ENCODE measurements at regions not wholly inside any gene's neighbourhood (a gene's known extent, or its start where the extent isn't known, plus 50 kb on each side); places are given as distances from the start of the nearest gene placed in this dataset.

DNA sequence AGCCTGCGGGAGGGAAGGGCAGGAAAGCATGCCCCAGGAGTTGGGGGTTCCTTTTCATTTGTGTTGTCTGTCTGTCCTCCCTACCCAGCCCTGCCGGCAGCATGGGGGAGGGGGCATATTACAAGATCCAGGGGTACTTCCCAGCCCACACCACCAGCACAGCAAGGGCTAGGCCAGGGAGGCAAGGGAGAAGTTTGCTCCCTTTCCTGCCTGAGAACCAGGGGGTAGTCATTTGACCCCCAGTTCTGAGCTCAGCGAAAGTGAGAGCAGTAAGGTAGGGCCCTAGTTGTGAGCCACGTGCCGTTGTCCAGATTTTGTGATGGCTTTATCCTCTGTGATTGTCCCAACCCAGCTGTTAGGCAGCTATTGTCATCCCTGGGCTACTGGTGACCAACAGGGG, 364.7 kb downstream of the BCL11B start:
- TF ChIP-seq, protein P1, sequence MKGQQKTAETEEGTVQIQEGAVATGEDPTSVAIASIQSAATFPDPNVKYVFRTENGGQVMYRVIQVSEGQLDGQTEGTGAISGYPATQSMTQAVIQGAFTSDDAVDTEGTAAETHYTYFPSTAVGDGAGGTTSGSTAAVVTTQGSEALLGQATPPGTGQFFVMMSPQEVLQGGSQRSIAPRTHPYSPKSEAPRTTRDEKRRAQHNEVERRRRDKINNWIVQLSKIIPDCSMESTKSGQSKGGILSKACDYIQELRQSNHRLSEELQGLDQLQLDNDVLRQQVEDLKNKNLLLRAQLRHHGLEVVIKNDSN (IDR thresholded peaks at IDR 0.05) = no peak
- TF ChIP-seq CREB1 (IDR thresholded peaks at IDR 0.05; ENCODE audit: low read depth) (no peak), ZBTB7A (IDR thresholded peaks at IDR 0.05; ENCODE audit: low read depth) (no peak), YY1 (IDR thresholded peaks at IDR 0.05; ENCODE audit: low read depth) (no peak), FOXM1 (IDR thresholded peaks at IDR 0.05; ENCODE audit: borderline replicate concordance, low read depth) (no peak), EGR1 (IDR thresholded peaks at IDR 0.05) (no peak), TCF12 (IDR thresholded peaks at IDR 0.05; ENCODE audit: low read depth) (no peak), CEBPB (IDR thresholded peaks at IDR 0.05) (no peak), NFIC (IDR thresholded peaks at IDR 0.05) (no peak), RAD21 (IDR thresholded peaks at IDR 0.05; ENCODE audit: low read depth) (no peak)
- TF ChIP-seq, protein P2, sequence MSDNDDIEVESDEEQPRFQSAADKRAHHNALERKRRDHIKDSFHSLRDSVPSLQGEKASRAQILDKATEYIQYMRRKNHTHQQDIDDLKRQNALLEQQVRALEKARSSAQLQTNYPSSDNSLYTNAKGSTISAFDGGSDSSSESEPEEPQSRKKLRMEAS (IDR thresholded peaks at IDR 0.05) = no peak
- TF ChIP-seq, protein P3, sequence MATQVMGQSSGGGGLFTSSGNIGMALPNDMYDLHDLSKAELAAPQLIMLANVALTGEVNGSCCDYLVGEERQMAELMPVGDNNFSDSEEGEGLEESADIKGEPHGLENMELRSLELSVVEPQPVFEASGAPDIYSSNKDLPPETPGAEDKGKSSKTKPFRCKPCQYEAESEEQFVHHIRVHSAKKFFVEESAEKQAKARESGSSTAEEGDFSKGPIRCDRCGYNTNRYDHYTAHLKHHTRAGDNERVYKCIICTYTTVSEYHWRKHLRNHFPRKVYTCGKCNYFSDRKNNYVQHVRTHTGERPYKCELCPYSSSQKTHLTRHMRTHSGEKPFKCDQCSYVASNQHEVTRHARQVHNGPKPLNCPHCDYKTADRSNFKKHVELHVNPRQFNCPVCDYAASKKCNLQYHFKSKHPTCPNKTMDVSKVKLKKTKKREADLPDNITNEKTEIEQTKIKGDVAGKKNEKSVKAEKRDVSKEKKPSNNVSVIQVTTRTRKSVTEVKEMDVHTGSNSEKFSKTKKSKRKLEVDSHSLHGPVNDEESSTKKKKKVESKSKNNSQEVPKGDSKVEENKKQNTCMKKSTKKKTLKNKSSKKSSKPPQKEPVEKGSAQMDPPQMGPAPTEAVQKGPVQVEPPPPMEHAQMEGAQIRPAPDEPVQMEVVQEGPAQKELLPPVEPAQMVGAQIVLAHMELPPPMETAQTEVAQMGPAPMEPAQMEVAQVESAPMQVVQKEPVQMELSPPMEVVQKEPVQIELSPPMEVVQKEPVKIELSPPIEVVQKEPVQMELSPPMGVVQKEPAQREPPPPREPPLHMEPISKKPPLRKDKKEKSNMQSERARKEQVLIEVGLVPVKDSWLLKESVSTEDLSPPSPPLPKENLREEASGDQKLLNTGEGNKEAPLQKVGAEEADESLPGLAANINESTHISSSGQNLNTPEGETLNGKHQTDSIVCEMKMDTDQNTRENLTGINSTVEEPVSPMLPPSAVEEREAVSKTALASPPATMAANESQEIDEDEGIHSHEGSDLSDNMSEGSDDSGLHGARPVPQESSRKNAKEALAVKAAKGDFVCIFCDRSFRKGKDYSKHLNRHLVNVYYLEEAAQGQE (IDR thresholded peaks at IDR 0.05; ENCODE audit: low read depth) = no peak

DNA sequence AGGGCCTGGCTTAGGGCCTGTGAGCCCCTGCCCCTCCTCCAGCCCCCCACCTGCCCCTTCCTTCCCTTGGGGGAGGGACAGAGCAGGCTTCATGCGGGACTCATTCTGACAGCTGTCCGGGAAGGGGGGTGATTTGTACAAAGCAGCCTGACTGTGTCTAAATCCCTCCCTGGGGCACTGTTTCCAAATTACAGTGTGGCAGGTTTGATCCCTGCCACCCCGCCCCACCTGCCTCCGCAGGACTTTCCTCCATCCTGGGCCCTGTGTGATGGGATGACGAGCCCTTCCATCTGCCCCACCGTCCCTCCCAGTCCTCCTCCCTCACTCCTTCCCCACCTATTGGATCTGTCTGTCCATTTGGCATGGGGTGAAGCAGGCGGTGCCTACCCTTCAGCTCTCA, 363.9 kb downstream of the BCL11B start:
- no peak for TF ChIP-seq YY1 (IDR thresholded peaks at IDR 0.05; ENCODE audit: low read depth)

DNA sequence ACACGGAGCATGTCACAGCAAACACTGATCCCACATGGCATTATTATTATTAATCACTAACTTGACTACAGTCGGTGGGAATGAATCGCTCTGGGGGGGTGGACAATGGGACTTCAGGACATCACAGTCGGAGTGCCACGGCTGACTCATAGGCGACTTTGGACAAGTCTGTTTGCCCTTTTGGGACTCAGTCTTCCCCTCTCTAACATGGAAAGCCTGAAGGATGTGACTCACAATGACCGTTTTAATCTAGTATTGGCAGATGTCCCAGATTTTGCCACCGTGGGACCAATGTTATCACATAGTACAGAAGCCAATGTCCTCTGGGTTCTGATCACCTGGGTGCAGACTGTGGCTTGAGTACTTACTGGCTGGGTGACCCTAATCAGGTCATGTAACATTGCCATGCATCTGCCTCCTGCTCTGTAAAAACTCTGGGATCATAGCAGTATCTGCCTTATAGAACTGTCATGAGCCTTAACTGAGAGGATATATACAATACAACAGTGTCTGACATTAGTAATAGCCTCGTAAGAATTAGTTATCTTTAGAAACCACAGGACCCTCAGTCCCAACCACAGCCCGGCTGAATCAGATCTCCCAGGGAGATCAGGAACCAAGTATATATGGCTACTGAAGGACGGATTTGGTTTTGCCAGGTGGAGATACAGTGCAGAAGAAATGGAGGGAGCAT, 362.6 kb downstream of the BCL11B start:
- no peak for TF ChIP-seq EGR1 (IDR thresholded peaks at IDR 0.05)
- no peak for TF ChIP-seq CEBPB (IDR thresholded peaks at IDR 0.05)
- TF ChIP-seq, protein P1 (IDR thresholded peaks at IDR 0.05) = no peak
- TF ChIP-seq EP300 (IDR thresholded peaks at IDR 0.05; ENCODE audit: borderline replicate concordance) = no peak
- TF ChIP-seq ZBTB7A (IDR thresholded peaks at IDR 0.05; ENCODE audit: low read depth) = no peak
- TF ChIP-seq TAF1 (IDR thresholded peaks at IDR 0.05; ENCODE audit: low read depth) = no peak
- TF ChIP-seq, protein P2 (IDR thresholded peaks at IDR 0.05) = no peak

DNA sequence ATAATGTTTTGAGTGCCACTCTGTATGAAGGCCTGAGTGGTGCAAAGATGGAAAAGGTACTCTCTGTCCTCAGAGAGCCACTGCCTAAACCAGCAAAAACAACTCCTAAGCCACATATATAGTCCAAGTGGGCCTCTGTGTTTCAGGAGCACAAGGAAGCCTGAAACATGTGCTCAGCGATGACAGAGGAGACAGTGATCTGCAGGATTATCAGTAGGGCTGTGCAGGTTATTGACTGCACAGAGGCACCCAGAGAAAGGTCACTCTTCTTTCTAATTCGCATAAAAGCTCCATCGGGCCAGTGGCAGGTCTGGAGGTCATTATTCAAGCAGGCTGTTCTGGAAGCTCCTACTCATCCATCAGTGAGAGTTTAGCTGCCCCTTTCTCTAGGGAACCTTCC, 361.9 kb downstream of the BCL11B start:
- TF ChIP-seq ZBTB7A (IDR thresholded peaks at IDR 0.05; ENCODE audit: low read depth) (no peak), RAD21 (IDR thresholded peaks at IDR 0.05; ENCODE audit: low read depth) (no peak), TAF1 (IDR thresholded peaks at IDR 0.05; ENCODE audit: low read depth) (no peak), CEBPB (IDR thresholded peaks at IDR 0.05) (no peak), TEAD4 (IDR thresholded peaks at IDR 0.05) (no peak), YY1 (IDR thresholded peaks at IDR 0.05; ENCODE audit: low read depth) (no peak), NFIC (IDR thresholded peaks at IDR 0.05) (no peak), EP300 (IDR thresholded peaks at IDR 0.05; ENCODE audit: borderline replicate concordance) (no peak), TCF12 (IDR thresholded peaks at IDR 0.05; ENCODE audit: low read depth) (no peak), FOXM1 (IDR thresholded peaks at IDR 0.05; ENCODE audit: borderline replicate concordance, low read depth) (no peak), CREB1 (IDR thresholded peaks at IDR 0.05; ENCODE audit: low read depth) (no peak), EGR1 (IDR thresholded peaks at IDR 0.05) (no peak)
- TF ChIP-seq, protein P3 (IDR thresholded peaks at IDR 0.05; ENCODE audit: low read depth) = no peak
- TF ChIP-seq, protein P2 (IDR thresholded peaks at IDR 0.05) = no peak
- TF ChIP-seq, protein P1 (IDR thresholded peaks at IDR 0.05) = no peak

DNA sequence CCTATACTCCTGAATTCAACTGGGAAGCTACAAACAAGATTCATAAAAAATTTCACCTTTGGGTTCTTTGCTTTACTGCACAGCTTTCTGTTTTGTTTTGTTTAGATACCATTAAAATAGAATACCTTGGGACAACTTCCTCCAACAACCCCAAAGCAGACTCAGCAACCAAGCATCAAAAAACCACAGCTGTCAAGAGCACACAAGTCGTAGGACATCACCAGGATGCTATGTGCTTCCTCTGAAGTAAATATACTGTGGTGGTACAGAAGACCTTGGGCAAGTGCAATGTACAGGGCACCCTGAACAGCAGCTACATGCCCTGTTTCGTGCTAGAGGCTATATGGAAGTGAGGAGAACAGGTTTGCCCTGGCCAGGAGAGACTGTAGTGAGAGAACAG, 359.3 kb downstream of the BCL11B start:
- TF ChIP-seq, protein P2 (IDR thresholded peaks at IDR 0.05) = no peak
- TF ChIP-seq TCF12 (IDR thresholded peaks at IDR 0.05; ENCODE audit: low read depth) (no peak), CEBPB (IDR thresholded peaks at IDR 0.05) (no peak), RAD21 (IDR thresholded peaks at IDR 0.05; ENCODE audit: low read depth) (no peak), ZBTB7A (IDR thresholded peaks at IDR 0.05; ENCODE audit: low read depth) (no peak), EP300 (IDR thresholded peaks at IDR 0.05; ENCODE audit: borderline replicate concordance) (no peak), CREB1 (IDR thresholded peaks at IDR 0.05; ENCODE audit: low read depth) (no peak), TAF1 (IDR thresholded peaks at IDR 0.05; ENCODE audit: low read depth) (no peak), TEAD4 (IDR thresholded peaks at IDR 0.05) (no peak), YY1 (IDR thresholded peaks at IDR 0.05; ENCODE audit: low read depth) (no peak), NFIC (IDR thresholded peaks at IDR 0.05) (no peak), FOXM1 (IDR thresholded peaks at IDR 0.05; ENCODE audit: borderline replicate concordance, low read depth) (no peak), EGR1 (IDR thresholded peaks at IDR 0.05) (no peak)
- TF ChIP-seq, protein P1 (IDR thresholded peaks at IDR 0.05) = no peak
- TF ChIP-seq, protein P3 (IDR thresholded peaks at IDR 0.05; ENCODE audit: low read depth) = no peak
